Neural progenitor cell (in vitro differentiated cells): ENCODE measurements at regions not wholly inside any gene's neighbourhood (a gene's known extent, or its start where the extent isn't known, plus 50 kb on each side); places are given as distances from the start of the nearest gene placed in this dataset.

Experiments
- EZH2phosphoT487 ChIP-seq: fragments of 200-600 bp; sonication (generic); IDR thresholded peaks from 2 replicates; pipeline ENCODE4 v1.6.1; 2017; ENCODE audit warnings: antibody characterized with exemption
- TF ChIP-seq, protein P1 (sequence below): fragments of 200-600 bp; sonication (generic); IDR thresholded peaks from 2 replicates; pipeline ENCODE4 v1.5.1; 2017; ENCODE audit warnings: antibody characterized with exemption, mild to moderate bottlenecking

DNA sequence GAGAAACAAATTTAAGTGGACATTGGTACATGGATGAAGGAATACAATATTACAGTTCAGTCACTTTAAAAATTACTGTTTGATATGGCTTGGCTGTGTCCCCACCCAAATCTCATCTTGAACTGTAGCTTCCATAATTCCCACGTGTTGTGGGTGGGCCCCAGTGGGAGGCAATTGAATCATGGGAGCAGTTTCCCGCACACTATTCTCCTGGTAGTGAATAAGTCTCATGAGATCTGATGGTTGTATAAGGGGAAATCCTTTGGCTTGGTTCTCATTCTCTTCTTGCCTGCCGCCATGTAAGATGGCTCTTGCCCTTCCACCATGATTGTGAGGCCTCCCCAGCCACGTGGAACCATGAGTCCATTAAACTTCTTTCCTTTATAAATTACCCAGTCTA, 804.2 kb upstream of the FRG1 start:
- TF ChIP-seq, protein P1, sequence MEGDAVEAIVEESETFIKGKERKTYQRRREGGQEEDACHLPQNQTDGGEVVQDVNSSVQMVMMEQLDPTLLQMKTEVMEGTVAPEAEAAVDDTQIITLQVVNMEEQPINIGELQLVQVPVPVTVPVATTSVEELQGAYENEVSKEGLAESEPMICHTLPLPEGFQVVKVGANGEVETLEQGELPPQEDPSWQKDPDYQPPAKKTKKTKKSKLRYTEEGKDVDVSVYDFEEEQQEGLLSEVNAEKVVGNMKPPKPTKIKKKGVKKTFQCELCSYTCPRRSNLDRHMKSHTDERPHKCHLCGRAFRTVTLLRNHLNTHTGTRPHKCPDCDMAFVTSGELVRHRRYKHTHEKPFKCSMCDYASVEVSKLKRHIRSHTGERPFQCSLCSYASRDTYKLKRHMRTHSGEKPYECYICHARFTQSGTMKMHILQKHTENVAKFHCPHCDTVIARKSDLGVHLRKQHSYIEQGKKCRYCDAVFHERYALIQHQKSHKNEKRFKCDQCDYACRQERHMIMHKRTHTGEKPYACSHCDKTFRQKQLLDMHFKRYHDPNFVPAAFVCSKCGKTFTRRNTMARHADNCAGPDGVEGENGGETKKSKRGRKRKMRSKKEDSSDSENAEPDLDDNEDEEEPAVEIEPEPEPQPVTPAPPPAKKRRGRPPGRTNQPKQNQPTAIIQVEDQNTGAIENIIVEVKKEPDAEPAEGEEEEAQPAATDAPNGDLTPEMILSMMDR: no peak
- TF ChIP-seq EZH2phosphoT487: no peak
